PC-3 (cell line): ENCODE measurements at regions not wholly inside any gene's neighbourhood (a gene's known extent, or its start where the extent isn't known, plus 50 kb on each side); places are given as distances from the start of the nearest gene placed in this dataset.

Experiments used
- ATAC-seq: fragments of 200-7000 bp; cut with Tn5 transposase; 2 replicates; pipeline ENCODE4 v1.9.1; 2020; ENCODE audit warnings: mild to moderate bottlenecking, moderate library complexity
- BruUV-seq: library from RNA; stranded (reverse); fragments of 400-500 nt; replicated peaks from 2 replicates; lab custom pipeline; 2021; lab: Mats Ljungman, UMichigan
- CTCF ChIA-PET: fragments of 300-600 bp; sonication (Branson Sonifier 250); formaldehyde crosslinking; loops from one replicate; lab custom pipeline; 2022; ENCODE audit warnings: antibody characterized with exemption; lab: Charles Lee
- POLR2A ChIA-PET: fragments of 300-600 bp; sonication (Branson Sonifier 250); formaldehyde crosslinking; loops from one replicate; lab custom pipeline; 2022; ENCODE audit warnings: antibody characterized with exemption; ENCODE audit not compliant: unreplicated experiment; lab: Charles Lee
- DNase-seq: peaks from one replicate; pipeline ENCODE4 v3.0.0-alpha.2; 2015
- H2AFZ ChIP-seq: fragments of 300-600 bp; sonication (generic); 2 replicates; pipeline ENCODE4 v1.6.0; 2016; ENCODE audit warnings: antibody characterized with exemption, low read length
- H3F3A ChIP-seq: fragments of 300-600 bp; sonication (generic); one replicate; pipeline ENCODE4 v1.6.0; 2017; ENCODE audit warnings: antibody characterized with exemption, low read length, control low read depth, mild to moderate bottlenecking; ENCODE audit not compliant: unreplicated experiment
- H3K27ac ChIP-seq: fragments of 300-600 bp; sonication (generic); 2 replicates; pipeline ENCODE4 v1.5.1; 2016; ENCODE audit warnings: mild to moderate bottlenecking, low read length
- H3K27me3 ChIP-seq: fragments of 300-600 bp; sonication (generic); 2 replicates; pipeline ENCODE4 v1.6.1; 2016; ENCODE audit warnings: low read length, mixed read lengths
- H3K36me3 ChIP-seq: fragments of 300-600 bp; sonication (generic); 2 replicates; pipeline ENCODE4 v1.6.1; 2016; ENCODE audit warnings: low read depth, mixed run types, low read length, mixed read lengths
- H3K4me1 ChIP-seq: fragments of 300-600 bp; sonication (generic); 2 replicates; pipeline ENCODE4 v1.5.1; 2016; ENCODE audit warnings: low read length; ENCODE audit not compliant: insufficient read depth
- H3K4me2 ChIP-seq: fragments of 300-600 bp; sonication (generic); 2 replicates; pipeline ENCODE4 v1.6.0; 2016; ENCODE audit warnings: low read length
- H3K4me3 ChIP-seq: fragments of 300-600 bp; sonication (generic); 2 replicates; pipeline ENCODE4 v1.5.1; 2016; ENCODE audit warnings: mild to moderate bottlenecking, low read length, mixed read lengths
- H3K79me2 ChIP-seq: fragments of 300-600 bp; sonication (generic); 2 replicates; pipeline ENCODE4 v1.6.1; 2017; ENCODE audit warnings: low read length, mixed read lengths
- H3K9ac ChIP-seq: fragments of 300-600 bp; sonication (generic); 2 replicates; pipeline ENCODE4 v1.6.0; 2016; ENCODE audit warnings: mild to moderate bottlenecking, low read length
- H3K9me2 ChIP-seq: fragments of 300-600 bp; sonication (generic); replicated peaks from 2 replicates; pipeline ENCODE4 v1.6.1; 2016; ENCODE audit warnings: mixed run types, low read length, mixed read lengths
- H3K9me3 ChIP-seq: fragments of 300-600 bp; sonication (generic); 2 replicates; pipeline ENCODE4 v1.6.1; 2016; ENCODE audit warnings: low read length, mixed read lengths
- H4K20me1 ChIP-seq: fragments of 300-600 bp; sonication (generic); 2 replicates; pipeline ENCODE4 v1.6.1; 2016; ENCODE audit warnings: low read length, mixed read lengths
- CTCF ChIP-seq: fragments of 300-600 bp; sonication (generic); conservative IDR thresholded peaks from 2 replicates; pipeline ENCODE4 v1.5.1; 2017; ENCODE audit warnings: antibody characterized with exemption, low read depth, mild to moderate bottlenecking, low read length
- EZH2 ChIP-seq: fragments of 300-600 bp; sonication (generic); IDR thresholded peaks from one replicate; pipeline ENCODE4 v1.6.1; 2017; ENCODE audit warnings: antibody characterized with exemption, mild to moderate bottlenecking, low read length; ENCODE audit not compliant: unreplicated experiment
- EZH2phosphoT487 ChIP-seq: fragments of 300-600 bp; sonication (generic); IDR thresholded peaks from 2 replicates; pipeline ENCODE4 v1.6.1; 2018; ENCODE audit warnings: mild to moderate bottlenecking, antibody characterized with exemption, low read length, borderline replicate concordance
- intact Hi-C: fragments of 100-400 bp; cut with micrococcal nuclease; formaldehyde crosslinking; loops from 2 replicates; pipeline ENCODE4 v1.9.0; 2023

GRCh38 chr7:10472115-10472514, 501.6 kb upstream of the PHF14 start:
- POLR2A ChIA-PET, result no interaction called here

GRCh38 chr7:10473569-10473968, 500.1 kb upstream of the PHF14 start:
- POLR2A ChIA-PET, result no interaction called here
- H3K4me2 ChIP-seq, result no peak overlapping the region
- no peak overlapping the region for H3K9ac ChIP-seq
- no peaks in the 10 kb centered on the region for H3F3A ChIP-seq
- H3K9me3 ChIP-seq, result 0 out of 2 replicates have a peak, but pooled peaks cover 3% of the 10 kb centered on the region
- no peaks in the 10 kb centered on the region for H3K9me2 ChIP-seq
- no peaks in the 10 kb centered on the region for H3K79me2 ChIP-seq
- H3K36me3 ChIP-seq, result no peaks in the 10 kb centered on the region
- no peaks in the 10 kb centered on the region for H3K27me3 ChIP-seq
- no peaks in the 10 kb centered on the region for H3K4me1 ChIP-seq
- H3K4me3 ChIP-seq, result no peak overlapping the region
- DNase-seq (no peak), ATAC-seq (peak; percentile 23; the same call in 1 of the 2 replicates)
- no peak for TF ChIP-seq EZH2
- no peak for TF ChIP-seq CTCF
- no peak for TF ChIP-seq EZH2phosphoT487
- H4K20me1 ChIP-seq, result no peaks in the 10 kb centered on the region
- H2AFZ ChIP-seq, result no peak overlapping the region
- H3K27ac ChIP-seq, result no peak overlapping the region
- CTCF ChIA-PET, result no interaction called here
- intact Hi-C loops, result no loop called here
- BruUV-seq, result no TSS peak

More at GRCh38 chr7:10472115-10472514, 501.6 kb upstream of the PHF14 start:
- Histone ChIP-seq H3K4me3 (no peak overlapping the region), H3K27ac (no peak overlapping the region), H3K9me2 (no peaks in the 10 kb centered on the region), H4K20me1 (no peaks in the 10 kb centered on the region), H3K27me3 (no peaks in the 10 kb centered on the region), H3K9ac (no peak overlapping the region), H3K79me2 (no peaks in the 10 kb centered on the region), H3K36me3 (no peaks in the 10 kb centered on the region), H3K4me1 (no peaks in the 10 kb centered on the region), H3K9me3 (0 out of 2 replicates have a peak, but pooled peaks cover 3% of the 10 kb centered on the region), H2AFZ (no peak overlapping the region), H3K4me2 (no peak overlapping the region), H3F3A (no peaks in the 10 kb centered on the region)
- no TSS peak for BruUV-seq
- ATAC-seq, result no peak
- CTCF ChIA-PET, result no interaction called here
- TF ChIP-seq EZH2 (no peak), EZH2phosphoT487 (no peak), CTCF (no peak)
- intact Hi-C loops, result no loop called here
- no peak for DNase-seq

- ChIA-PET CTCF (no interaction called here), POLR2A (no interaction called here)
- H3K4me2 ChIP-seq, result no peak overlapping the region
- no peak overlapping the region for H2AFZ ChIP-seq
- no peak overlapping the region for H3K4me3 ChIP-seq
- no peak overlapping the region for H3K27ac ChIP-seq
- no peaks in the 10 kb centered on the region for H3K36me3 ChIP-seq
- BruUV-seq, result no TSS peak
- intact Hi-C loops, result no loop called here
- no peaks in the 10 kb centered on the region for H4K20me1 ChIP-seq
- H3K9me3 ChIP-seq, result 0 out of 2 replicates have a peak, but pooled peaks cover 3% of the 10 kb centered on the region
- no peaks in the 10 kb centered on the region for H3K79me2 ChIP-seq
- no peaks in the 10 kb centered on the region for H3F3A ChIP-seq
- TF ChIP-seq CTCF (no peak), EZH2 (no peak), EZH2phosphoT487 (no peak)
- peak; percentile 91 for ATAC-seq
- no peaks in the 10 kb centered on the region for H3K4me1 ChIP-seq
- H3K27me3 ChIP-seq, result no peaks in the 10 kb centered on the region
- H3K9ac ChIP-seq, result no peak overlapping the region
- no peaks in the 10 kb centered on the region for H3K9me2 ChIP-seq
- peak; percentile 34 for DNase-seq
Measured at GRCh38 chr7:10474048-10474447, 499.6 kb upstream of the PHF14 start.
